ENCODE measurements at regions not wholly inside any gene's neighbourhood (a gene's known extent, or its start where the extent isn't known, plus 50 kb on each side); places are given as distances from the start of the nearest gene placed in this dataset.

DNA sequence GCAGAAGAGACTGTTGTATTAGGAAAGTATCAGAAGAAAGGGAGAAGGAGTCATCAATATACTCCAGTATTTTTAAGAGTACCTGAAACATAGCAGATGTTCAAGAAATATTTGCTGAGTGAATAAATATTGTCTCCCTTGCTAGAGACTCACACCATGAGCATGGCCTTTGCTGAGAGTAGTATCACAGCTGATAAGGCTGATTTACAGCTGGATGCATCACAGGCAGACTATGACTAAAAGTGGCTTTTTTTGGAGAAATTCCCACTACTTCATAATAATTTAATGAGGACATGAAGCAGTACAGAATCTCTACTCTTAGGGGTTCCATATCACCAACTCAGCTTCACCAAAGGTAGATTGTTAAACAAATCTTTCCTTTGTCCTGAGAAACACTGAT, 373.3 kb downstream of the RBM43 start:
- Histone ChIP-seq H3K27me3 (no peaks in the 10 kb centered on the region), H3K36me3 (no peaks in the 10 kb centered on the region), H3K9me3 (no peaks in the 10 kb centered on the region), H3K4me1 (no peaks in the 10 kb centered on the region), H3K27ac (no peak overlapping the region), H3K4me3 (no peak overlapping the region)
- intact Hi-C loops (cut with DNase I), result no loop called here
- no peak for ATAC-seq
- no peak for FAIRE-seq
- TF ChIP-seq, protein P1, sequence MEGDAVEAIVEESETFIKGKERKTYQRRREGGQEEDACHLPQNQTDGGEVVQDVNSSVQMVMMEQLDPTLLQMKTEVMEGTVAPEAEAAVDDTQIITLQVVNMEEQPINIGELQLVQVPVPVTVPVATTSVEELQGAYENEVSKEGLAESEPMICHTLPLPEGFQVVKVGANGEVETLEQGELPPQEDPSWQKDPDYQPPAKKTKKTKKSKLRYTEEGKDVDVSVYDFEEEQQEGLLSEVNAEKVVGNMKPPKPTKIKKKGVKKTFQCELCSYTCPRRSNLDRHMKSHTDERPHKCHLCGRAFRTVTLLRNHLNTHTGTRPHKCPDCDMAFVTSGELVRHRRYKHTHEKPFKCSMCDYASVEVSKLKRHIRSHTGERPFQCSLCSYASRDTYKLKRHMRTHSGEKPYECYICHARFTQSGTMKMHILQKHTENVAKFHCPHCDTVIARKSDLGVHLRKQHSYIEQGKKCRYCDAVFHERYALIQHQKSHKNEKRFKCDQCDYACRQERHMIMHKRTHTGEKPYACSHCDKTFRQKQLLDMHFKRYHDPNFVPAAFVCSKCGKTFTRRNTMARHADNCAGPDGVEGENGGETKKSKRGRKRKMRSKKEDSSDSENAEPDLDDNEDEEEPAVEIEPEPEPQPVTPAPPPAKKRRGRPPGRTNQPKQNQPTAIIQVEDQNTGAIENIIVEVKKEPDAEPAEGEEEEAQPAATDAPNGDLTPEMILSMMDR (IDR thresholded peaks at IDR 0.05), result no peak
- DNase-seq, result no peak

DNA sequence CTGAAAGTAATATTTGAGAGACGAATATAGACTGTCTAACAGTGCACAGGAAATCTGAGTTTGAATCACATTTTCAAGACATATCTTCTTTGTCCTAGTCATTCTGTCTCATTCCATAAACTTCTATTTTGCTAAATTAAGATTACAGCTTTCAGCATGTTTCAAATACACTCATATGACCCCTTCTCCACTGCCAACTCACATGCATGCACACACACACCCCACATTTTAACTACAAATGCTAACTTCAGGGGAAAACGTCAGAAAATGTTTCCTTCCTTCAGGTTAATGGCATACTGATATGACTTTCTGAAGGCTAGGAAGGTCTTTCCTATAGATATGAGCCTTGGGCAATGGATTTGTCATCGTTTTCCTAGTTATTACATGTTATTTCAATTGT, 373.7 kb downstream of the RBM43 start:
- H3K9me3 ChIP-seq, result no peaks in the 10 kb centered on the region
- FAIRE-seq, result no peak
- no peak for DNase-seq
- H3K4me3 ChIP-seq, result no peak overlapping the region
- no peaks in the 10 kb centered on the region for H3K4me1 ChIP-seq
- WGBS, 2 donors, result 24 to 43% methylated on average over 3 of the region's 3 CpGs
- ATAC-seq, result no peak
- intact Hi-C loops (cut with DNase I), result no loop called here
- no peaks in the 10 kb centered on the region for H3K36me3 ChIP-seq
- H3K27me3 ChIP-seq, result no peaks in the 10 kb centered on the region
- TF ChIP-seq, protein P1 (IDR thresholded peaks at IDR 0.05), result no peak
- H3K27ac ChIP-seq, result no peak overlapping the region

DNA sequence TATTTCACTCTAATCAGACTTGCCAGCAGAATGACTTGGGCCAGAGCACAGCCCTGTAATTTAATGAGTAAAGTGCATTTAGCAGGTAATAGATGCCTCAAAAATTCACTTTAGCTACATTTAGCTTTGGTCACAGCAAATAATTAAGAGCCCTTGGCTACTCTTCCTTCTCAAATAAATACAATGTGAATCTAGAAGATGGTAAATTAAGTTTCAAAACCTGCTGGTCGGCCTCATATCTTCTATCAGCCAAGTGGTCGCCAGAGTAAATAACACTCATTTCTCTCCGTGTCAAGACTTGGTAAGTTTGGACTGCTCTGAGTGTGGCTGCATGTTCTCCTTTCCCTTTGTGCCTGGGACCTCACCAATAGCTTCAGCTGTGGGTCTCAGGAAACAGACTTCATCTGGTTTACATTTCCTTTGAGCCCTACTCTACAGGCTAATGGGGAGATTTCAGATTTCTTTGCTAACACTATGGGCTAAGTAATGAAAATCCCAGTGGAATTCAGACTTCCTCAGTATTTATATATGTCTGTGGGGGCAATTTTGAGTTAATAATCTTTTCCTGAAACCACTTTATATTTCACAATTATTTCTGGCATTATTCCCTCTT, 375.8 kb downstream of the RBM43 start:
- intact Hi-C loops (cut with DNase I), result no loop called here
- no peaks in the 10 kb centered on the region for H3K36me3 ChIP-seq
- WGBS, 2 donors, result 39 to 60% methylated on average over 3 of the region's 3 CpGs

DNA sequence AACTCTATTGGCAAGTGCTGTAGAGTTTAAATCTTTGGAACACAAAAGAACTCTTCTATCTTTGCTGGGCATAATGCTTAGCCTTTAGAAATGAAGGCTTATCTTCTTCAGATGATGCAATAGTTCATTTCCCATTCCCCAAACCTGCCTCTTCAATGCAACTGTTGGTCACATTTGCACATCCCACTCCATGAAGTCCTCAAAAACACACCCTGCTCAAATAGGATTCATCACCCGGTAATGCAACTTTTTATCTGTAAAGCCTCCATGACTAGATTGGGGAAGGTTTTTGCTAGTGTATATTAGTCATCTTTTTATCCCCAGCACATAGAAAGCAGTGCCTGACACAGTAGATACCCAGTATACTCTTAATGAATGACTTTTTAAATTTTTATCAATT, 376.4 kb downstream of the RBM43 start:
- no peak overlapping the region for H3K27ac ChIP-seq
- no peak for FAIRE-seq
- ATAC-seq, result no peak
- no peak for DNase-seq
- H3K27me3 ChIP-seq, result no peaks in the 10 kb centered on the region
- TF ChIP-seq, protein P1 (IDR thresholded peaks at IDR 0.05), result no peak
- H3K36me3 ChIP-seq, result no peaks in the 10 kb centered on the region
- no peaks in the 10 kb centered on the region for H3K9me3 ChIP-seq
- no peak overlapping the region for H3K4me3 ChIP-seq
- no peaks in the 10 kb centered on the region for H3K4me1 ChIP-seq
- intact Hi-C loops (cut with DNase I), result no loop called here
- WGBS, 2 donors, result 82 to 95% methylated on average over 1 of the region's 1 CpG

More for the DNA sequence above, 375.8 kb downstream of the RBM43 start:
- DNase-seq, result no peak
- TF ChIP-seq, protein P1 (IDR thresholded peaks at IDR 0.05), result no peak
- no peaks in the 10 kb centered on the region for H3K9me3 ChIP-seq
- no peak overlapping the region for H3K27ac ChIP-seq
- no peak for ATAC-seq
- no peaks in the 10 kb centered on the region for H3K4me1 ChIP-seq
- no peaks in the 10 kb centered on the region for H3K27me3 ChIP-seq
- H3K4me3 ChIP-seq, result no peak overlapping the region
- FAIRE-seq, result no peak

DNA sequence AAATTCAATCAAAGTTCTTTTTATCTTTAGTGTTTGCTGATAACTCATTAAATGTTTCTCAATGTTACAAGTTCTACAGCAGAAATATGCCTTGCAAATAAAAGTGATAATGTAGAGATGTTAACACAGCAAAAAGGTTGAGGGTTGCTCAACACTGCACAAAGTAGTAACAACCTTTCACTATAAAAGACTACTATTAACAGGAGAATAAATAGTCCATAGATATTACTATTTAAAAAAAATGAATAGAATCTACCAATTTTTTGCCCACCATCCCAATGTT, 378.1 kb downstream of the RBM43 start:
- H3K36me3 ChIP-seq, result no peaks in the 10 kb centered on the region
- H3K4me1 ChIP-seq, result no peaks in the 10 kb centered on the region
- DNase-seq (no peak), FAIRE-seq (no peak), ATAC-seq (no peak)
- no peaks in the 10 kb centered on the region for H3K9me3 ChIP-seq
- H3K27me3 ChIP-seq, result no peaks in the 10 kb centered on the region
- no peak overlapping the region for H3K4me3 ChIP-seq
- TF ChIP-seq, protein P1 (IDR thresholded peaks at IDR 0.05), result no peak
- no peak overlapping the region for H3K27ac ChIP-seq
- intact Hi-C loops (cut with DNase I), result no loop called here
